ENCODE measurements at regions not wholly inside any gene's neighbourhood (a gene's known extent, or its start where the extent isn't known, plus 50 kb on each side); places are given as distances from the start of the nearest gene placed in this dataset.

GRCh38 chr4:110795971-110796370 is 173.1 kb upstream of the PITX2 start:
- no TSS peak for BruUV-seq (replicated peaks)
- DNase-seq (ENCODE audit: low read depth, low spot score) (no peak), FAIRE-seq (no peak)
- ChIA-PET CTCF (interaction anchor here (0.7 kb wide), 1 partner anchor 21 kb away, joined by 3 read pairs; no protein-coding TSS in a partner anchor), POLR2A (no interaction called here)
- H3K4me1 ChIP-seq (ENCODE audit: control insufficient read depth, extremely low read depth, insufficient read depth, low read length): no peaks in the 10 kb centered on the region
- no peak overlapping the region for H3K9ac ChIP-seq (replicated peaks; ENCODE audit: extremely low read depth, insufficient read depth, low read length)
- TF ChIP-seq EZH2 (IDR thresholded peaks at IDR 0.05; ENCODE audit: borderline replicate concordance, low read depth, low read length, severe bottlenecking) (no peak), POLR2AphosphoS5 (IDR thresholded peaks at IDR 0.05; ENCODE audit: insufficient read depth, low read depth, low read length) (no peak), GATA2 (IDR thresholded peaks at IDR 0.05; ENCODE audit: insufficient read depth, insufficient read length, low read depth, low read length) (no peak), FOS (IDR thresholded peaks at IDR 0.05; ENCODE audit: borderline replicate concordance, insufficient read depth, low read length) (no peak), MYC (IDR thresholded peaks at IDR 0.05; ENCODE audit: low read depth, low read length) (no peak), MAX (IDR thresholded peaks at IDR 0.05; ENCODE audit: insufficient read depth, insufficient read length) (no peak), POLR2A (IDR thresholded peaks at IDR 0.05; ENCODE audit: low read depth, low read length) (no peak), JUN (IDR thresholded peaks at IDR 0.05; ENCODE audit: borderline replicate concordance, insufficient read depth, insufficient read length, low read depth) (no peak)
- TF ChIP-seq, protein P1, sequence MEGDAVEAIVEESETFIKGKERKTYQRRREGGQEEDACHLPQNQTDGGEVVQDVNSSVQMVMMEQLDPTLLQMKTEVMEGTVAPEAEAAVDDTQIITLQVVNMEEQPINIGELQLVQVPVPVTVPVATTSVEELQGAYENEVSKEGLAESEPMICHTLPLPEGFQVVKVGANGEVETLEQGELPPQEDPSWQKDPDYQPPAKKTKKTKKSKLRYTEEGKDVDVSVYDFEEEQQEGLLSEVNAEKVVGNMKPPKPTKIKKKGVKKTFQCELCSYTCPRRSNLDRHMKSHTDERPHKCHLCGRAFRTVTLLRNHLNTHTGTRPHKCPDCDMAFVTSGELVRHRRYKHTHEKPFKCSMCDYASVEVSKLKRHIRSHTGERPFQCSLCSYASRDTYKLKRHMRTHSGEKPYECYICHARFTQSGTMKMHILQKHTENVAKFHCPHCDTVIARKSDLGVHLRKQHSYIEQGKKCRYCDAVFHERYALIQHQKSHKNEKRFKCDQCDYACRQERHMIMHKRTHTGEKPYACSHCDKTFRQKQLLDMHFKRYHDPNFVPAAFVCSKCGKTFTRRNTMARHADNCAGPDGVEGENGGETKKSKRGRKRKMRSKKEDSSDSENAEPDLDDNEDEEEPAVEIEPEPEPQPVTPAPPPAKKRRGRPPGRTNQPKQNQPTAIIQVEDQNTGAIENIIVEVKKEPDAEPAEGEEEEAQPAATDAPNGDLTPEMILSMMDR (IDR thresholded peaks at IDR 0.05; ENCODE audit: extremely low read depth in 1 of 2, insufficient read depth in 1 of 2, low read depth in 1 of 2, low read length in 2 of 2): no peak
- H3K27ac ChIP-seq (ENCODE audit: insufficient read depth, low read depth, low read length): no peak overlapping the region
- no peak overlapping the region for H2AFZ ChIP-seq (ENCODE audit: low read depth, low read length)
- no peaks in the 10 kb centered on the region for H3K9me1 ChIP-seq (replicated peaks; ENCODE audit: control insufficient read depth, extremely low read depth, insufficient read depth, low read length)
- dilution Hi-C loops (cut with MboI; ENCODE audit: extremely low pct_ligation_motif_present, low sequenced_read_pairs): no loop called here
- H3K36me3 ChIP-seq (ENCODE audit: control insufficient read depth in 2 of 2, extremely low read depth in 1 of 2, insufficient read depth in 2 of 2, low read length in 2 of 2): no peaks in the 10 kb centered on the region
- peaks cover 0 to 3% of the 10 kb centered on the region in 2 experiments for H3K27me3 ChIP-seq (ENCODE audit: control insufficient read depth in 2 of 2, insufficient read depth in 2 of 2, low read length in 2 of 2)
- H3K79me2 ChIP-seq (ENCODE audit: control insufficient read depth, insufficient read depth, low read length): no peaks in the 10 kb centered on the region
- H3K4me2 ChIP-seq (ENCODE audit: insufficient read depth, low read length): no peak overlapping the region
- H4K20me1 ChIP-seq (replicated peaks; ENCODE audit: control insufficient read depth, extremely low read depth, insufficient read depth, low read length): no peaks in the 10 kb centered on the region
- no peaks in the 10 kb centered on the region for H3K9me3 ChIP-seq (replicated peaks; ENCODE audit: control insufficient read depth, insufficient read depth, low read length)
- H3K4me3 ChIP-seq (replicated peaks in 1 of 3; ENCODE audit: insufficient read depth in 1 of 3, low read depth in 1 of 3, low read length in 3 of 3): no peak overlapping the region
- intact Hi-C loops (cut with micrococcal nuclease): no loop called here

All from endothelial cell of umbilical vein (primary cell).